ENCODE measurements at regions not wholly inside any gene's neighbourhood (a gene's known extent, or its start where the extent isn't known, plus 50 kb on each side); places are given as distances from the start of the nearest gene placed in this dataset.

DNA sequence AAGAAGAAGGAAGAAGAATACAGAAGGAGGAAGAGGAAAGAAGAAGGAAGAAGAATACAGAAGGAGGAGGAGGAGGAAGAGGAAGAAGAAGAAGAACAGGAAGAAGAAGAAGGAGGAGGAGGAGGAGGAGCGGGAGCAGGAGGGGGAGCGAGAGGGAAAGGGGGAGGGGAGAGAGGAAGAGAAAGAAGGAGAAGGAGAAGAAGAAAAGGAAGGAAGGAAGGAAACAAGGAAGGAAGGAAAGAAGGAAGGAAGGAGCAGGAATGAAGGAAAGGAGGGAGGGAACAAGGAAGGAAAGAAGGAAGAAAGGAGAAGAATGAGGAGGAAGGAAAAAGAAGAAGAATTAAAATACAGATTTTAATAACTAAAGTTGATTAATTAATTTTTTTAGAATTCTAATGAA is 82.5 kb upstream of the PTPN13 start:
- Histone ChIP-seq H3K23me2 (ENCODE audit: insufficient read length, low read depth, low read length, poor library complexity, severe bottlenecking) (no peaks in the 10 kb centered on the region), H3K27me3 (ENCODE audit: insufficient read depth, low read length) (no peaks in the 10 kb centered on the region), H3K4me1 (ENCODE audit: insufficient read depth, low read length) (peaks cover 1% of the 10 kb centered on the region; the same call in 1 of the 2 replicates), H2BK5ac (ENCODE audit: insufficient read length, low read length) (no peak overlapping the region), H4K5ac (ENCODE audit: insufficient read length, low read depth, low read length) (no peak overlapping the region), H2BK15ac (ENCODE audit: low read depth, low read length) (no peak overlapping the region), H3K27ac (ENCODE audit: insufficient read length, low read depth, low read length) (no peak overlapping the region), H2AK5ac (ENCODE audit: insufficient read length, low read length) (no peak overlapping the region), H2AFZ (ENCODE audit: low read length) (no peak overlapping the region), H3K14ac (ENCODE audit: insufficient read depth, low read length) (no peak overlapping the region), H3K79me2 (ENCODE audit: insufficient read depth, low read length) (no peaks in the 10 kb centered on the region), H4K91ac (ENCODE audit: insufficient read length, low read depth, low read length) (no peak overlapping the region), H3K56ac (ENCODE audit: insufficient read length, low read depth, low read length) (no peak overlapping the region), H3K9me3 (ENCODE audit: control insufficient read depth, low read depth, low read length) (no peaks in the 10 kb centered on the region), H3K4me2 (ENCODE audit: insufficient read depth, insufficient read length, low read length) (no peak overlapping the region), H3K79me1 (ENCODE audit: insufficient read depth, low read depth, low read length, poor library complexity, severe bottlenecking) (no peaks in the 10 kb centered on the region), H4K20me1 (ENCODE audit: control insufficient read depth, insufficient read depth, insufficient read length) (no peaks in the 10 kb centered on the region), H3K18ac (ENCODE audit: insufficient read length, low read depth, low read length) (no peak overlapping the region), H3K9ac (ENCODE audit: extremely low read depth, insufficient read length, low read length) (no peak overlapping the region), H3K23ac (ENCODE audit: insufficient read length, low read depth, low read length) (no peak overlapping the region), H2BK20ac (ENCODE audit: low read depth, low read length, poor library complexity, severe bottlenecking) (no peak overlapping the region), H2BK12ac (ENCODE audit: insufficient read length, low read depth, low read length) (no peak overlapping the region), H4K8ac (replicated peaks; ENCODE audit: insufficient read length, low read depth, low read length) (no peak overlapping the region), H3T11ph (ENCODE audit: low read length) (no peak overlapping the region), H3K4ac (ENCODE audit: low read depth, low read length) (no peak overlapping the region), H2BK120ac (ENCODE audit: low read depth, low read length, poor library complexity, severe bottlenecking) (no peak overlapping the region)
- Mint-ChIP-seq H3K36me3 (ENCODE audit: insufficient read depth in 1 of 3, low read depth in 3 of 3) (peaks cover 11 to 37% (median 11%) of the 10 kb centered on the region in 3 experiments; a peak in 6 of 7 replicates), H3K4me3 (no peak overlapping the region), H3K27ac (no peak overlapping the region; a peak in 1 of 7 replicates), H3K9me3 (peaks cover 13 to 28% of the 10 kb centered on the region in 2 experiments; a peak in 4 of 5 replicates), H3K27me3 (ENCODE audit: low read depth) (no peaks in the 10 kb centered on the region), H3K4me1 (peaks cover 24 to 39% of the 10 kb centered on the region in 2 experiments)
- TF ChIP-seq, protein P1, sequence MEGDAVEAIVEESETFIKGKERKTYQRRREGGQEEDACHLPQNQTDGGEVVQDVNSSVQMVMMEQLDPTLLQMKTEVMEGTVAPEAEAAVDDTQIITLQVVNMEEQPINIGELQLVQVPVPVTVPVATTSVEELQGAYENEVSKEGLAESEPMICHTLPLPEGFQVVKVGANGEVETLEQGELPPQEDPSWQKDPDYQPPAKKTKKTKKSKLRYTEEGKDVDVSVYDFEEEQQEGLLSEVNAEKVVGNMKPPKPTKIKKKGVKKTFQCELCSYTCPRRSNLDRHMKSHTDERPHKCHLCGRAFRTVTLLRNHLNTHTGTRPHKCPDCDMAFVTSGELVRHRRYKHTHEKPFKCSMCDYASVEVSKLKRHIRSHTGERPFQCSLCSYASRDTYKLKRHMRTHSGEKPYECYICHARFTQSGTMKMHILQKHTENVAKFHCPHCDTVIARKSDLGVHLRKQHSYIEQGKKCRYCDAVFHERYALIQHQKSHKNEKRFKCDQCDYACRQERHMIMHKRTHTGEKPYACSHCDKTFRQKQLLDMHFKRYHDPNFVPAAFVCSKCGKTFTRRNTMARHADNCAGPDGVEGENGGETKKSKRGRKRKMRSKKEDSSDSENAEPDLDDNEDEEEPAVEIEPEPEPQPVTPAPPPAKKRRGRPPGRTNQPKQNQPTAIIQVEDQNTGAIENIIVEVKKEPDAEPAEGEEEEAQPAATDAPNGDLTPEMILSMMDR (conservative IDR thresholded peaks at IDR 0.05), result no peak
- DNase-seq, result no peak
- no CpG with 5 or more reads among the region's 2 CpGs for WGBS (ENCODE audit: extremely low coverage, insufficient read length, low lambda C conversion rate)

Measured in H9 (cell line).